Loucy (cell line): ENCODE measurements at regions not wholly inside any gene's neighbourhood (a gene's known extent, or its start where the extent isn't known, plus 50 kb on each side); places are given as distances from the start of the nearest gene placed in this dataset.

Experiments used
- CTCF ChIP-seq: fragments of 200-600 bp; sonication (generic); conservative IDR thresholded peaks from 2 replicates; pipeline ENCODE4 v1.5.1; 2014; ENCODE audit warnings: mild to moderate bottlenecking, antibody characterized with exemption, low read length
- EZH2phosphoT487 ChIP-seq: fragments of 200-600 bp; IDR thresholded peaks from 2 replicates; pipeline ENCODE4 v1.6.1; 2018; ENCODE audit warnings: antibody characterized with exemption, mild to moderate bottlenecking, moderate library complexity, borderline replicate concordance

DNA sequence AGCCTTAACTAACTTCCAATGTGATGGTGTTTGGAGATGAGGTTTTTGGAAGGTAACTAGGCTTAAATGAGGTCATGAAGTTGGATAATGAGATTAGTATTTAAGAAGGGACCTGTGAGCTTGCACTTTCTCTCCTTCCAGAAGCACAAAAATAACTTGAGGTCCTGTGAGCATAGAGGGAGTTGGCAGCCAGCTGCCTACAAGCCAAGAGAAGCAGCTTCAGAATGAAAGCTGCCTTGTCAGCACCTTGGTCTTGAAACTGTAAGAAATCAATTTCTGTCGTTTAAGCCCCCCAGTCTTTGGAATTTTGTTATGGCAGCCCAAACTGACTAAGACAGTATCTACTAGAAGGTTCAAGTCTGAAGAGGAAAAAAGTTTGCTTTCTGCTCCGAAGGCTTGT is 280.2 kb upstream of the GALNTL6 start:
- TF ChIP-seq CTCF (no peak), EZH2phosphoT487 (no peak)
